GM21390 (cell line): ENCODE measurements at regions not wholly inside any gene's neighbourhood (a gene's known extent, or its start where the extent isn't known, plus 50 kb on each side); places are given as distances from the start of the nearest gene placed in this dataset.

ENCODE experiments used
- ATAC-seq: cut with Tn5 transposase; IDR thresholded peaks from one replicate; pipeline ENCODE4 v1.9.1; 2021; ENCODE audit not compliant: unreplicated experiment

DNA sequence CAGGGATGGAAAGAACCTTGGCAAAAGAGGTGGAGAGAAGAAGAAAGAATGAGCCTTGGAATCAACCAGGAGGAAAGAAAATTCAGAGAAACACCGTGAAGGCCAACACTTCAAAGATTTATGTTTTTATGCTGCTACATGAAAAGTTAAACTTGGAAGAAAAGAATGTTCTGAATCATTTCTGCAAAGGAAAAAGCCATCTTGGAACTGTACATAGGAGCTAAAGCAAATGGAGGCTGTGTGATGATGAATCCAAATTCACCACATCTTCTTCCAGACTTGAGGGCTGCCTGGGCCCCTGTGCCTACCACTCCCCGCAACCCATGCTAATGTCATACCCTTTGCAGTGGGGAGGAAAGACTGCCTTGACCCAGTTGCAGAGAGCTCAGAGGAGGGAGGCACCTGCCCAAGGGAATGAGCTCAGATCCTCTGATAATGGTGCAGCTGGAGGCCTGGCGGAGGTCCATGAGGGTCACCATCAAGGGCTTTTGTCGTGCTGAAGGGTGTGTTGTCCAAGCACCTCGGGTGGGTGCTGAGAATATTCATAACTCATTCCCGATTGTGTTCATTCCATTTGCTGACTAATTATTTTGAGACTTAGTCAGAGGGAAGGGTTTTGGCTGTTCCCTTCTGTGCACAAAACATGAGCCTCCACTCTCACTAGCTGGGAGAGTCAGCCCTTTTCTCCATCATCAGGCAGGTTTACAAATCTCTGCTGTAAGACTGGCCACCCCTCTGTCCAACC lies 245.8 kb upstream of the JAG1 start:
- no peak for ATAC-seq

DNA sequence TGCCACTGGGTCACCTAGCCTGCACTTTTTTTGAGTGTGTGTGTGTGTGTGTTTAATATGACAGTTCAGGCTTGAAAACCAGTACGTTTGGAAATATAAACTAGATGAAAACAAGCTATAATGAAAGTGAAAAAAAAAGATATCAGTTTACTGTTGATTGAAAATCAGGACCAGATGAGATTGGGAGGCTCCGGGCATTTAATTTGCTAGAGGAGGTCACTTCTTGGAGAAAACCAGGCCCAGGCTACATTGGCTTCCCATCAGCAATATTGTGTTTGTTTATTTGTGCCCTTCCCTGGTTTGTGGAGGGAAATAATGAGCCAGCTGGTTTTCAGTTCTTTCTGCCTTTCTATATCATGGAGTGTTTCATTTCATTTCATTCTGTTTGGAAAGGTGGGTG lies 246.6 kb upstream of the JAG1 start:
- no peak for ATAC-seq

DNA sequence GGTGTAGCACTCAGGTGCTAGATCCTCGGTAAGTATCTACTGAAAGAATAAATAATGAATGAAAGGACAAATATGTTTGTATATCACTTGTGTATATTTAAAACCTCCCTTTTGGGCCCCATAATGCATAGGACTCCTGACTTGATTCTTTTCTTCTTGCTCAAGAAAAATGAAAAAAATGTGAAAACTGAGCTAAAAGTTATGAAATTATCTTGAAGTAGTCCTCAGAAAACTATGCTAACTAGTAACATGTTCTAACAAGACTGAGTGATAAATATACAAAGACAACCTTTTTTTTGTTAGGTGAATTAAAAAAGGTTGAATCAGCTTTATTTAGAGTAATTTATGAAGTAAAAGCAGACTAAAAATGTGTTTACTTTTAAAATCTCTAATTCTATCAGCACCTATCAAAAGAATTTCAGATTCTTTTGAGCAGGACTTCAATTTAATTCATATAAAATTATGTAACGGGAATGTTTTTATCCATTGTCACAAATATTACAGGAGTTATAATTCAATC lies 247.8 kb upstream of the JAG1 start:
- no peak for ATAC-seq

DNA sequence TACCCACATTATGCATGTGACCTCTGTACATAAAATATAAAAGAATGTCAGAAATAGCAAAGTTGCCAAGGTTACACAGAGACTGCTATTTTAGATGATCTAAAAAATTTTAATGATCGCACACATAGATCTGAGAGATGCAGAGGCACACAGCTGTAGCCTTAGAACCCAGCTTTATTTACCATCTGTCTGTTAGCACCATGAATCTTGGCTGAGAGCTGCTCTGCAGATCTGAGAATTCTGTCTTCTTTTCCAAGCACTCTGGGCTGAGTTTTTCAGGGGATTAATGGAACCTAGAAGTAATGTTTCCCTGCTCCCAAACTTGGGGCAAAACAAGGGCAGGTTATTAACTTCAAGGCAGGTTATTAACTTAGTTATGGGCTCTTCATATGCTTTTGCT lies 248.7 kb upstream of the JAG1 start:
- no peak for ATAC-seq

DNA sequence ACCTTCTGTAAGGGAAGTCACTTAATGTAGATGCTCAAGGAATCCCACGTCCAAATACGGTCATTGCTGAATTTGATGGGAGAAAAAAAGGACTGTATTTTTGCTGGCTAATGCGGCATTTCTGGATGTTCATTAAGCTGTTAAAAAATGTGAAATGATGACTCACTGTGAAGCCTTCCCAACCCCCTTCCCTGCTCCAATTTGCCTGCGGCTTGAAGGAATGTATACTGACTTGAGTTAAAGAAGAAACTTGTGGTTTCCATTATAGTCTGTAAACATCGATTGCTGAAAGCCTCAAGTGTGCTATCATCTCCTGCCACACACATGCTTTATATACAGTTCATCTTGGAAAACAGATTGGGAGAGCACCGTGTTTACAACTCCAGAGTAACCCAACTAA lies 249.1 kb upstream of the JAG1 start:
- no peak for ATAC-seq

DNA sequence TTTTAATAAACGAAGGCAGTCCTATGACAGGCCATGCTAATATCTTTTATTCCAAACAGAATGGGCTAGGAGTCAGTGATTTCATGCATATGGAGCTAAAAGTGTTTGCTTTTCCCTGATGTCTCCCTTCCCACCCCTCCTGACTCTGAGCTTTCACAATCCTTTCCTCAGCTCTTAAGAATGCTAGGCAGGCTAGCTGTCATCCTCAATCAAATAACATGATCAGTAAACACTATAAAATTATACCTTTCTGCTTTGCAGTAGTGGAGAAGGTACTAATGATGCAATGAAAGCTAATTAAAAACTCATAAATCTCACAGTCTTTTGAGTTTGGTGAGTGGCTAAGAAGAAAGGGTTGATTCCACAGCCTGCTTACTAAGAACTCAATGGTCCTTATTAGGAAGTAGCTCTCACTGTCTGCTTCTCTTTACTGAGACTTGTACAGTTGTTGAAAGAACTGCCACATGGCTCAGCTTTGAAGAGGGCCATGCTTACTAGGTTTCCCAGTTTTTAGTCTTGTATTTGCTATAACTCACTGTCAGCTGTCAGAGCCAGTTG lies 250.9 kb upstream of the JAG1 start:
- ATAC-seq: no peak

DNA sequence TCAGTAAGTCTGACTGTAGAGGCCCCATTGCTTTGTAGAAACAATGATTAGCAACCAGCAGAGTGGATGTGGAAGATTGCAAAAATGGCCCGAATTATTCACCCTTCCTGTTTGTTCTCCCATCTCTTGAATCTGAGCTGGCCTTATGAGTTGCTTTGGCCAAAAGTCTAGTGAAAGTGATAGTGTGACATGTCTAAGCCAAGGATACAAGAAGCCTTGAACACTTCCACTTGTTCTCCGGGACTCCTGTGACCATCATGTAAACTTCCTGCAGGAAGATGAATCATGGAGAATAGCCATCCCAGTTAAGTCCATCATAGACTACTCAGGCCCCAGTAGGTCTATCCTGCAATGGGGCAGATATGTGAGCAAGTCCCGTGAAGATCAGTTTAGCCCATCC lies 252.0 kb upstream of the JAG1 start:
- no peak for ATAC-seq

DNA sequence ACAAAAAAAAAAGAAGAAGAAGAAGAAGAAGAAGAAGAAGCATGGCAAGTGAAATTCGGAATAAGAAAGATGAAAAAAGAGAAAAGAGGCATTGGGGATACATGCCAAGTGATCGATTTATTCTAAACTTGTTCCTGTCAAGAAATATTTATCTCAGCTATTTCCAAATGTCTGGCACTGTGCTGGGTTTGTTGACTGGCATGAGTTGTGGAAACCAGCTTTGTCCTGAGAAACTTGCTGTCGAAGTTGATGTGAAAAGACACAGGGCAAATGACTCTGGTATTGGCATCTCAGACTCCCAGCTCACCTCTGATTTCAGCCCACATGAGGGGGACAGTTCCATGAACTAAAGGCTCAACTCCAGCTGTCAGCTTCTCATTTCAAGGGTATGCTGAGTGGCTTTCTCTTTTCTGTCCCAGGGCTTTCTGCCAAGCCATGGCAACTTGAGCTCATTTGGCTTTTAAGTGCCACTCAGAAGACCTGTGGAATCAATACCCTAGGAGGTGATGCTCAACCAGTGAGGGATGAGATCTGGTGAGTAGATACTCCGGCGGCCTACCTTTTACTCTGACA lies 253.3 kb upstream of the JAG1 start:
- no peak for ATAC-seq

DNA sequence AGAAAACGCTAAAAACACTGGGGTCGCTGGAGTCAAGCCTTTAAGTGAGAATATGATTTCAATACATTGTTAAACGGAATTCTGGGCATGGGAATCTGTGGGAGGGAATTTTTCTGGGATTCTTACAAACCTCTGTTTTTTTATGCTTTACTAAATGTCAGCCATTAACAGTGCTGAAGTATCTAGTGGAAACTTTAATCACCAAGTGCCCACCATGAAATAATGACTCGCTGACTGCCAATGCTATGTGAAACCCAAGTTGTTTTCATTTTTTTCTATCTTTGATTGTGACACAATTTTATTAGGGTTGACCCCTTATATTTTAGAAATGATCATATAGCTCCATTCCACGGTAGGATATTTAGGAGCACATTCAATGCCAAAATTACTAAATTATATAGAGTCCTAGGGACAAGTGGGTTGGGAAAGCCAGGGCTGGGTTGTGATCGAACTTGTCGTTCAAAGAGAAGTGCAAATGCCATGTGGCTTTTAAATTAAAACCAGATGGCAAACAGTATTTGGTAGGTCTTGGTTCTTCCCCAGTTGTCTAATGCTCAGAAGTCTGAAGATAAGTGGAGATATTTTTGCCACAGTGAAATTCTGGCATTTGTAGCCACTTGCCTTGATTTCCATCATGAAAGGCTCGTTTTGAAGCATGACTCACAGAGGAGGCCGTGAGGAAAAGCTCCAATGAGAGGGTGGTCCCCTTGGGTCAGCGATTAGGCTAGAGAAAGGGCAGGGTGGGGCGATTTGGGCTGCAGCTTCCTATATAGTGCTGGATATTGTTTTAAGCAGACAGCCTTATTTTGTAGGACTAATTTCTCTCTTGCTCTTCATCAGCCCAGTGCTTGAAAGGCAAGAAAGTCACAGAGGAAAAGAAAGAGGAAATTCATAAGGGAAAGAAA lies 254.4 kb upstream of the JAG1 start:
- no peak for ATAC-seq

DNA sequence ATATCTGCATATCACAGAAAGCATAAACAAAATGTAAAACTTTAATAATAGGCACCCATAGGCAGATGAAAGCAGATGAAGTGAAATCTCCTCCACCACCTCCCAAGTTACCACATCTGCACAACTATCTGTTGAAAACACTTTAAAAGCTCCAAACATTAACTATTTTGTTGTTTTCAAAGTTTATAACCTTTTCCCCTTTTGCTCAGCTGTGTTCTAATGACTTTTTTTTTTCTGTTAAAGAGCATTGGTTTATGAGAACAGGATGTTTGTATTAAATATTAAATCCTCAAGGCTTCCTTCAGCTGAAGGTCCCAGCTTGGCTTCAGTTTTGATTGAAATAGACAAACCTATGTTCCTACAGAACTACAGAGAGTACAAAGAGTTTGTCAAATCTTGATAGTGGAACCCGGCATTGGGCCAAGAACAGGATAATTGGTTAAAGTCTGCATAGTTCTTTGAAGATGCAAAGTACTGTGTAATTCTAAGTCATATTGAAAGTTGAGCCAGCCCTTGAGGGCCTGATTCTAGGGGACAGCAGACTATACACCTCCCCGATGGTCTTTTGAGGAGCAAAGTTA lies 255.1 kb upstream of the JAG1 start:
- ATAC-seq: no peak

DNA sequence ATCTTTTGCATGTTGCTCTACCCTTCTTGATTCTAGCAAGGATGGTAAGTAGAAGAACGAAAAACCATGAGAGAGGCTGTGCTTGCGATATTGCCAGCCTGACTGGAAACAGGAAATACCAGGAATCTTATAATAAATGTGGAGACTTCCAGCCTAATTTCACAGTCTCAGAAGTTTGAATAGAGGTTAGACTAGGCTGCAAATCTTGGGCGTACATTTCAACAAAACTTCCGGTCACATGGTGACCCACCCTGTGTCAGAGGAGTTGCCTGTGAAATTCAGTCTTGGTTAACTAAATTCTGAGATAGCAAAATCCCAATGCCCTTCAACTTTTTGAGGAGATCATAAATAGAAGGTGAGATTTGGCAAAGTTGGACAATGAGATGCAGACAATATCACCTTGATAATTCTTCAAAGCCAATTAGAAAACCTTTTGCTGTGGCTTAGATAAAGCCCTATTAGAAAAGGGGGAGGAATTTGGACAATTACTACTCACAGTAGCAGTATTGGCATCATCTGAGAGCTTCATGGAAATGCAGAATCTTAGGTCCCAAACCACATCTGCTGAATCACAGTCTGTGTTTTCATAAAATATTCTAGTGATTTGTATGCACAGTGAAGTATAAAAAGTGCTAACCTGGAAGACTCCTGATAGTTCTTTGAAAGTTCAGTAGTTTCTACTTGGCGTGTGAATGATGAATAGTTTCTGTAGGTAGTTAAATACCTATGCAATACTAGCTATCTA lies 262.0 kb upstream of the JAG1 start:
- ATAC-seq: no peak

DNA sequence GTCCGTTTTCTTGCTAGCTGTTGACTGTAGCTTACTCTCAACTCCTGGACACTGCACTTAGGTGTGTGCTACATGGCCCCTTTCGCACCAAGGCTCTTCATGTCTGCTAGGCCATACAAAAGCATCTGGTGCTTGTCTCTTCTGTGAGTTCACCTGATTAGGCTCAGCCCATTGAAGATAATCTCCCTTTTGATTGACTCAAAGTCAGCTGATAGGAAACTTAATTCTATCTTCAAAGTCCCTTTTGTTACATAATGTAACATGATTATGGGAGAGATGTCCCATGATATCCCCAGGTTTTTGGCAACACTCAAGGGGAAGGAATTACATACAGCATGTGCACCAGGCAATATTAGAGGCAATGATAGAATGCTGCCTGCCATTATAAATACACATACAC lies 263.0 kb upstream of the JAG1 start:
- no peak for ATAC-seq

DNA sequence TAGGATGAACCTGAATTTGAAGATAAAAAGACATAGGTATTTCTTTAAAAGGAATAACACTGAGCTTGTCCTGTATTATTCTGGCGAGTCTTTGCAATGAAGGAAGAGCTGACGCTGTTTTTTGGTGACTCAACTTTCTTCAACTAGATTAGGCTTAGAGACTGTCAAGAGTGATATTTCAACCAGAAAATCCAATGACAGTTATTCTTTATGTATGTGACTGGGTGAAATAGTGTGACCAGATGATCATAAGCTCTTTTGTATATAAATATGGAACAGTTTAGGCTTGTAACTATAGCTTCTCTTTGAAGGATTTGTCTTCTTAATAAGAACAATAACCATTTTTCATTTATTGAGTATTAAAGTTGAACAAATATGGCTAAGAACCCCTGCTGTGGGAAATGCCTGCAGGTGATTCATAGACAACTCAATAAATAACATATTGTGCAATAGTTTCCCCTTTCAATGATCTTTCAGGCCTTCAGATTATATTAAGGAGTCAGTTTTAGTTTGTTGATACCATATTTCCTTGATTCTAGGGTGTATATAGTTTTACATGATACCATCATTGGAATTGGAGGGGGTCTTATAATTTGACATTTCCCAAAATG lies 265.6 kb upstream of the JAG1 start:
- ATAC-seq: no peak

DNA sequence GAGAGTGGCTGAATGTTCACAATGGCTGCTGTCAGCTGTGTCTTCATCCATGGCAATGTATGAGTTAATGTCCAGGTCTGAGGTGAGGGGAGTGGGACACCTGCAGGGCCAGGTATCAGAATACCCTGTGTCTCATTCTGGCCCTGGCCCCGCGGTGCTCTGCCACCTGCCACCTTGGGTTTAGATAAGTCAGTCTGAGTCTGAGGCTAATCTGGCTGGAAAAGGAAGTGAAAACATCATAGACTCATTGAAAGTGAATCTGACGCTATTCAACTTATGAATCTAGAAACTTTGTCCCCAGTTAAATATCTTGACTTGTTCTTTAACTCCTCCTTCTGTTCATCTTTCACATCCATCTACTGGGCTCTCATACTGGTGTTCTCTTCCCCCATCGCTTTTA lies 267.1 kb upstream of the JAG1 start:
- ATAC-seq: peak; percentile 98

DNA sequence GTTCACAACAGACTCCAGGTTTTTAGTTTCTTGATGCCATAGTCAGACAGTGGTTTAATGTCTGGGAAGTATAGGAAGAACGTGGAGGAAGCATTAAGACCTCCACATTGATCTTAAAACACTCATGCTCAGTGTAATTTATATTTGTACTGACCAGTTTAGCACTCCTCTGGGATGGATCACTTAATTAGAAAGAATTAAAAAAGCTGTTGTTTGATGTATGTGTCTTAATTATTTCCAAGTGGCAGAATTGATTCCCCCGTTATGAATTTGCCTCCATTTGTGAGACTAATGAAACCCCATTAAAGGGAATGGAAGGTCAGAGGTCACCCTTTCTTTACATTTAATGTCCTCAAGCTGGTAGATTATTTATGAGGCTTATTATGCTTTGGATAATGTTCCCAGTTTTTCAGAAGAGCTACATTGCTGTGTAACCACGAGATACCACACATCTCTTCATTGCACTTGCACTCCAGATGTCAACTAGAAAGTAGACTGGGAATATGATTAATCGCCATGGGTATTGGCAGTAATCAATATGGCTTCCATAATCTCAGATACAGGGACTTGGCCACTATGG lies 270.0 kb upstream of the JAG1 start:
- no peak for ATAC-seq

DNA sequence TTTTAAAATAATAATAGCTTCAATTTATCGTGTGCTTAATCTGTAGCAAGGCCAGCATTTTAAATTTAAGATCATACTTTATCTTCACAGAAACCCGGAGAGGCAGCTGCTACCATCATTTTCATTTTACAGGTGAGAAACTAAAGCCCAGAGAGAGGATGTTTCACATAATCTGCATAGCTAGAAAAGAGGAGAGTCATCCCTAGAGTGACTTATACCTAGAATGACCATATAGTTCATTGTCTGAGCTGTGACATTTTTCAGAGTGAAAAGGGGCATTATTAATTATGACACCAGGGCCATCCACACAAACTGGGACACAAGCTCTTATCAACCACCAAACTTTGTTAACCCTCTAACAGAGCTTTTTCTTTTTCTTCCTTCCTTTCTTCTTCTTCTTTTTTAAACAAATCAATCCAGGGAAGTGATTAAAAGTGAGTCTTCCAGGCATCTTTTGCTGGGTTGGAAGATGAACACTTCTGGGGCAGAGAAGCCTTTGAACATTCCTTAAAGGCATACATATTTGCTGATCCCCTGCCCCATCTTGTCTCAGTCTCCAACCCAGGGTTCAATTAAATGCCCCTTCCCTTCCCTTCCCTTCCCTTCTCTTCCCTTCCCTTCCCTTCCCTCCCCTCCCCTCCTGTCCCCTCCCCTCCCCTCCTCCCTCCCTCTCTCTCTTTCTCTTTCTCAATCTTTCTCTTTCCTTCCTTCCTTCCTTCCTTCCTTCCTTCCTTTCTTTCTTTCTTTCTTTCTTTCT lies 272.5 kb upstream of the JAG1 start:
- ATAC-seq: no peak

DNA sequence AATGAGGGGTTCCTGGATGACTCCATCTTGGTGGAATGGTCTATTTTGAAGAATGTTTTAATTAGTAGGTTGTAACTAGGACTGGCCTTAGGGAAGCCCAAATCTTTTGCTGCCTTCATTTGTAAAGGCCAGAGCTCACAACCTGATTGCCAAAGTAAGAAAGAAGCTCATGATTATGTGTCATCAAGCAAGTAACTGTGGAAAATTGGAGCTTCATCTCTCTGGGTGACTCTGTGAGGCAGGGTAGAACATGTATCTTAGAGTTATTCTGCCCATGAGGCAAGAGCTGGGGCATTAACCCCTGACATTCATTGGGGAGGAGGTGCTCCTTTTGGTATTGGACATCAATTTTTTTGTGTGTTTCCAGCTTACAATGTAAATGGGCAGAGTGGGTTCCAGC lies 273.9 kb upstream of the JAG1 start:
- ATAC-seq: no peak

DNA sequence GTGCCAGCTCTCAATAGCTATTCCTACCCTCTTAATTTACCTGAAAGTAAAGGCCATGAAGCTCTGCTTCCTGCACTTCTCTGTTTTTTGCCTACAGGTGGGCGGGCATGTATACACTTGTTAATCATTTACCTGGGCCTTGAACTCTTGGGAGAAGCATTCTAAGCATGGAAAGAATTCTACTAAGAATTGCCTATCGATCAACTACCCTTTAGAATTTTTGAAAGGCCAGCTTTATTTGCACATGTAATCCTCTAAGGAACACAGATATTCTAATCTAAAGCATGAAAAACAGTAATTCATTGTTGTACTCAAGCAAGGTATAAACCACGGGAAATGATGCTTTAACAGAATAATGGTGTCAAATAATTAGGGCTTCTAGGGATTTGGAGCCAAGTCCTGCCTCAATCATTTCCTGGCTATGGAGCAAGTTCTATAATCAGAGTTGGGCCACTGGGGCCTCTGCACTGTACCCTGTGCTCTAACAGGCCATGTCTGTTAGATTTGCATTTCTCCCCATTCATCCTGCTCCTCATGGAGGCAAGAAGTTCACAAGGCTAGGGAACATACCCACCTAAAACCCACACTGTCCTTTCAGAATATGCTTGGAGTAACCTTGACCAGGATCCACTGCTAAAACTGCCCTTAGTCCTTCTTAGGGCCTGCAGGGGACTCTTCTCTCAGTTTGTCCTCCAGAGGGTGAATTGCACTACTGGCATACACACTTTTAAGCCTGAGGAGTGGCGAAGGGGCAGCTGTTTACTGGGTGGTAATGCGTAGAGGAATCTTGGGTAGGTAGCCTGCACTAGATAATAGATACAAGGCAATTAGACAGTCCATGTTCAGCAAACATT lies 276.4 kb upstream of the JAG1 start:
- no peak for ATAC-seq
